SK-N-SH treated with all-trans-retinoic acid at 6 μM for 48 hours (cell line): ENCODE measurements at regions not wholly inside any gene's neighbourhood (a gene's known extent, or its start where the extent isn't known, plus 50 kb on each side); places are given as distances from the start of the nearest gene placed in this dataset.

ENCODE experiments used
- ATAC-seq: fragments of 200-7000 bp; cut with Tn5 transposase; 3 replicates; pipeline ENCODE4 v1.9.1; 2020; ENCODE audit warnings: mild to moderate bottlenecking, moderate library complexity
- ARNTL ChIP-seq: fragments of 450-650 bp; formaldehyde crosslinking; IDR thresholded peaks from 2 replicates; pipeline ENCODE4 v1.5.0; 2020; ENCODE audit warnings: low read depth, mild to moderate bottlenecking, moderate library complexity, borderline replicate concordance
- BACH2 ChIP-seq: fragments of 250-450 bp; sonication (Bioruptor Pico); IDR thresholded peaks from 2 replicates; pipeline ENCODE4 v1.9.0; 2021; ENCODE audit warnings: mild to moderate bottlenecking, borderline replicate concordance
- CREB5 ChIP-seq: fragments of 250-450 bp; sonication (Bioruptor Pico); IDR thresholded peaks from 2 replicates; pipeline ENCODE4 v1.5.1; 2020; ENCODE audit warnings: low read depth, mild to moderate bottlenecking, moderate library complexity
- CSDC2 ChIP-seq: fragments of 250-450 bp; sonication (Bioruptor Pico); IDR thresholded peaks from 2 replicates; pipeline ENCODE4 v1.5.0; 2020; ENCODE audit warnings: mild to moderate bottlenecking, moderate library complexity
- CSRNP3 ChIP-seq: fragments of 250-450 bp; sonication (Bioruptor Pico); IDR thresholded peaks from 2 replicates; pipeline ENCODE4 v1.5.1; 2021; ENCODE audit warnings: mild to moderate bottlenecking, moderate library complexity
- ESRRG ChIP-seq: fragments of 250-450 bp; sonication (Bioruptor Pico); IDR thresholded peaks from 2 replicates; pipeline ENCODE4 v1.6.1; 2021; ENCODE audit warnings: mild to moderate bottlenecking
- GLIS3 ChIP-seq: fragments of 250-450 bp; sonication (Bioruptor Pico); IDR thresholded peaks from 2 replicates; pipeline ENCODE4 v1.5.0; 2020; ENCODE audit warnings: mild to moderate bottlenecking, moderate library complexity
- ISL1 ChIP-seq: fragments of 250-450 bp; sonication (Bioruptor Pico); IDR thresholded peaks from 2 replicates; pipeline ENCODE4 v2.1.2; 2022; ENCODE audit warnings: mild to moderate bottlenecking, moderate library complexity
- OSR1 ChIP-seq: fragments of 250-450 bp; sonication (Bioruptor Pico); IDR thresholded peaks from 2 replicates; pipeline ENCODE4 v1.8.0; 2022; ENCODE audit warnings: moderate library complexity, mild to moderate bottlenecking, inconsistent platforms
- PATZ1 ChIP-seq: fragments of 250-450 bp; sonication (Bioruptor Pico); IDR thresholded peaks from 2 replicates; pipeline ENCODE4 v1.8.0; 2020; ENCODE audit warnings: mild to moderate bottlenecking, moderate library complexity, borderline replicate concordance
- POU6F1 ChIP-seq: fragments of 250-450 bp; sonication (Bioruptor Pico); IDR thresholded peaks from 2 replicates; pipeline ENCODE4 v1.8.0; 2021; ENCODE audit warnings: low read depth, mild to moderate bottlenecking, moderate library complexity, borderline replicate concordance
- PPARA ChIP-seq: fragments of 250-450 bp; sonication (Bioruptor Pico); IDR thresholded peaks from 2 replicates; pipeline ENCODE4 v1.5.0; 2020; ENCODE audit warnings: mild to moderate bottlenecking, borderline replicate concordance
- RARB ChIP-seq: fragments of 250-450 bp; sonication (Bioruptor Pico); IDR thresholded peaks from 2 replicates; pipeline ENCODE4 v1.8.0; 2021; ENCODE audit warnings: mild to moderate bottlenecking, moderate library complexity
- SNAI2 ChIP-seq: fragments of 250-450 bp; sonication (Bioruptor Pico); IDR thresholded peaks from 2 replicates; pipeline ENCODE4 v1.5.0; 2020; ENCODE audit warnings: mild to moderate bottlenecking, moderate library complexity
- TCF4 ChIP-seq: fragments of 250-450 bp; sonication (Bioruptor Pico); IDR thresholded peaks from 2 replicates; pipeline ENCODE4 v1.8.0; 2021; ENCODE audit warnings: mild to moderate bottlenecking, moderate library complexity, borderline replicate concordance
- TOX ChIP-seq: fragments of 250-450 bp; sonication (Bioruptor Pico); IDR thresholded peaks from 2 replicates; pipeline ENCODE4 v1.8.0; 2021; ENCODE audit warnings: mild to moderate bottlenecking, moderate library complexity, borderline replicate concordance
- TSHZ2 ChIP-seq: fragments of 250-450 bp; sonication (Bioruptor Pico); IDR thresholded peaks from 2 replicates; pipeline ENCODE4 v1.5.0; 2020; ENCODE audit warnings: mild to moderate bottlenecking, moderate library complexity
- ZC3H10 ChIP-seq: fragments of 250-450 bp; sonication (Bioruptor Pico); IDR thresholded peaks from 2 replicates; pipeline ENCODE4 v1.5.1; 2021; ENCODE audit warnings: mild to moderate bottlenecking, moderate library complexity
- ZFP3 ChIP-seq: fragments of 250-450 bp; sonication (Bioruptor Pico); IDR thresholded peaks from 2 replicates; pipeline ENCODE4 v1.5.0; 2020; ENCODE audit warnings: mild to moderate bottlenecking, moderate library complexity
- ZFP30 ChIP-seq: fragments of 450-650 bp; formaldehyde crosslinking; IDR thresholded peaks from 2 replicates; pipeline ENCODE4 v1.5.0; 2022; ENCODE audit warnings: mild to moderate bottlenecking, moderate library complexity
- ZNF565 ChIP-seq: fragments of 450-650 bp; formaldehyde crosslinking; conservative IDR thresholded peaks from 2 replicates; pipeline ENCODE4 v1.5.0; 2020; ENCODE audit warnings: low read depth, mild to moderate bottlenecking, moderate library complexity
- ZNF70 ChIP-seq: fragments of 450-650 bp; formaldehyde crosslinking; IDR thresholded peaks from 2 replicates; pipeline ENCODE4 v1.5.0; 2020; ENCODE audit warnings: mild to moderate bottlenecking, moderate library complexity
- ZNF8 ChIP-seq: fragments of 450-650 bp; formaldehyde crosslinking; IDR thresholded peaks from 2 replicates; pipeline ENCODE4 v1.5.0; 2020; ENCODE audit warnings: mild to moderate bottlenecking, moderate library complexity

- TF ChIP-seq ZNF70 = no peak
- TF ChIP-seq ISL1 (CRISPR knock-in tag) = no peak
- TF ChIP-seq GLIS3 = no peak
- TF ChIP-seq BACH2 (CRISPR knock-in tag) = no peak
- no peak for TF ChIP-seq RARB (CRISPR knock-in tag)
- no peak for TF ChIP-seq ZNF8 (CRISPR knock-in tag)
- no peak for TF ChIP-seq PPARA
- TF ChIP-seq CSDC2 (CRISPR knock-in tag) = no peak
- no peak for TF ChIP-seq PATZ1 (CRISPR knock-in tag)
- no peak for TF ChIP-seq ZFP3 (CRISPR knock-in tag)
- no peak for TF ChIP-seq TOX (CRISPR knock-in tag)
- TF ChIP-seq CREB5 (CRISPR knock-in tag) = no peak
- TF ChIP-seq ZC3H10 = no peak
- TF ChIP-seq ARNTL (CRISPR knock-in tag) = no peak
- no peak for TF ChIP-seq POU6F1 (CRISPR knock-in tag)
- TF ChIP-seq OSR1 (CRISPR knock-in tag) = no peak
- no peak for TF ChIP-seq CSRNP3
- ATAC-seq = no peak
Observed at GRCh38 chrX:74009041-74009440, 156.5 kb upstream of the XIST start.

GRCh38 chrX:73992019-73992418, 139.5 kb upstream of the XIST start:
- no peak for ATAC-seq
- TF ChIP-seq ZNF70 (no peak), TOX (CRISPR knock-in tag) (no peak), RARB (CRISPR knock-in tag) (no peak), ZFP3 (CRISPR knock-in tag) (no peak), SNAI2 (CRISPR knock-in tag) (no peak), ARNTL (CRISPR knock-in tag) (no peak), OSR1 (CRISPR knock-in tag) (no peak), PATZ1 (CRISPR knock-in tag) (no peak), PPARA (no peak), ZFP30 (CRISPR knock-in tag) (no peak), ESRRG (CRISPR knock-in tag) (no peak)
- TF ChIP-seq, all 23 proteins: peak for 0

- no peak for ATAC-seq
- TF ChIP-seq OSR1 (CRISPR knock-in tag) (no peak), CREB5 (CRISPR knock-in tag) (no peak), ARNTL (CRISPR knock-in tag) (no peak), RARB (CRISPR knock-in tag) (no peak), CSDC2 (CRISPR knock-in tag) (no peak), PPARA (no peak), ZFP30 (CRISPR knock-in tag) (no peak), TCF4 (no peak), TSHZ2 (CRISPR knock-in tag) (no peak), PATZ1 (CRISPR knock-in tag) (no peak), ZNF565 (CRISPR knock-in tag) (no peak)
Observed at GRCh38 chrX:73987166-73987565, 134.7 kb upstream of the XIST start.
